Epithelial cell of esophagus (primary cell): ENCODE measurements at regions not wholly inside any gene's neighbourhood (a gene's known extent, or its start where the extent isn't known, plus 50 kb on each side); places are given as distances from the start of the nearest gene placed in this dataset.
A peak's percentile ranks its signal among the peaks of the same experiment; 100 is the strongest.

ENCODE experiments used
- DNase-seq: peaks from one replicate; pipeline ENCODE4 v3.0.0; 2010; ENCODE audit warnings: low read depth
- H3K4me3 ChIP-seq: 2 replicates; pipeline ENCODE4 v1.5.1; 2011; ENCODE audit warnings: mild to moderate bottlenecking, low read length, control low read depth
- TF ChIP-seq, protein P1 (sequence below): IDR thresholded peaks from 2 replicates; pipeline ENCODE4 v1.5.1; 2011; ENCODE audit warnings: low read depth, mild to moderate bottlenecking, low read length, control low read depth, inconsistent platforms; ENCODE audit not compliant: insufficient read depth; ENCODE audit errors: missing control alignments

- TF ChIP-seq, protein P1, sequence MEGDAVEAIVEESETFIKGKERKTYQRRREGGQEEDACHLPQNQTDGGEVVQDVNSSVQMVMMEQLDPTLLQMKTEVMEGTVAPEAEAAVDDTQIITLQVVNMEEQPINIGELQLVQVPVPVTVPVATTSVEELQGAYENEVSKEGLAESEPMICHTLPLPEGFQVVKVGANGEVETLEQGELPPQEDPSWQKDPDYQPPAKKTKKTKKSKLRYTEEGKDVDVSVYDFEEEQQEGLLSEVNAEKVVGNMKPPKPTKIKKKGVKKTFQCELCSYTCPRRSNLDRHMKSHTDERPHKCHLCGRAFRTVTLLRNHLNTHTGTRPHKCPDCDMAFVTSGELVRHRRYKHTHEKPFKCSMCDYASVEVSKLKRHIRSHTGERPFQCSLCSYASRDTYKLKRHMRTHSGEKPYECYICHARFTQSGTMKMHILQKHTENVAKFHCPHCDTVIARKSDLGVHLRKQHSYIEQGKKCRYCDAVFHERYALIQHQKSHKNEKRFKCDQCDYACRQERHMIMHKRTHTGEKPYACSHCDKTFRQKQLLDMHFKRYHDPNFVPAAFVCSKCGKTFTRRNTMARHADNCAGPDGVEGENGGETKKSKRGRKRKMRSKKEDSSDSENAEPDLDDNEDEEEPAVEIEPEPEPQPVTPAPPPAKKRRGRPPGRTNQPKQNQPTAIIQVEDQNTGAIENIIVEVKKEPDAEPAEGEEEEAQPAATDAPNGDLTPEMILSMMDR = no peak
- no peak for DNase-seq
- no peak overlapping the region for H3K4me3 ChIP-seq
Measured at GRCh38 chr1:61612602-61613001, 112.3 kb downstream of the TM2D1 start.

- DNase-seq = no peak
- no peak overlapping the region for H3K4me3 ChIP-seq
- TF ChIP-seq, protein P1 = no peak
Measured at GRCh38 chr1:61609040-61609439, 115.9 kb downstream of the TM2D1 start.

DNA sequence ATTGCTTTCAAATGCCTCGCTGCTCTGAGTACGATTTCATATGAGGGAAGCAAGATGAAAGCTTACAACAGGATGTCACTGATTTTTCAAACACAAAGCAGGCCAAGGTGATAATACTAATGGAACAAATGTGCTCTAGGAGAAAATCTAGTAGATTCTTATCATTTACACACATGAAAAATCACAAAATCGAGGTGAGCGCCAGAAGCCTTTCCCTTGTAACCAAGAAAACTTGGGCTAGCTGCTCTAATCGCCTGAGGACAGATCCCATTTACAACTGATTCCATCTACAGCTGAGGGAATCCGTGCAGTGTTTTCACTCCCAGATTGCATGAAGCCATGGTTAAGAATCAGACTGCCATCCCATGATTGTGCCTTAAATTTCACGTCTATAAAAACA, 117.5 kb downstream of the TM2D1 start:
- DNase-seq = no peak
- no peak overlapping the region for H3K4me3 ChIP-seq
- TF ChIP-seq, protein P1 = no peak

DNA sequence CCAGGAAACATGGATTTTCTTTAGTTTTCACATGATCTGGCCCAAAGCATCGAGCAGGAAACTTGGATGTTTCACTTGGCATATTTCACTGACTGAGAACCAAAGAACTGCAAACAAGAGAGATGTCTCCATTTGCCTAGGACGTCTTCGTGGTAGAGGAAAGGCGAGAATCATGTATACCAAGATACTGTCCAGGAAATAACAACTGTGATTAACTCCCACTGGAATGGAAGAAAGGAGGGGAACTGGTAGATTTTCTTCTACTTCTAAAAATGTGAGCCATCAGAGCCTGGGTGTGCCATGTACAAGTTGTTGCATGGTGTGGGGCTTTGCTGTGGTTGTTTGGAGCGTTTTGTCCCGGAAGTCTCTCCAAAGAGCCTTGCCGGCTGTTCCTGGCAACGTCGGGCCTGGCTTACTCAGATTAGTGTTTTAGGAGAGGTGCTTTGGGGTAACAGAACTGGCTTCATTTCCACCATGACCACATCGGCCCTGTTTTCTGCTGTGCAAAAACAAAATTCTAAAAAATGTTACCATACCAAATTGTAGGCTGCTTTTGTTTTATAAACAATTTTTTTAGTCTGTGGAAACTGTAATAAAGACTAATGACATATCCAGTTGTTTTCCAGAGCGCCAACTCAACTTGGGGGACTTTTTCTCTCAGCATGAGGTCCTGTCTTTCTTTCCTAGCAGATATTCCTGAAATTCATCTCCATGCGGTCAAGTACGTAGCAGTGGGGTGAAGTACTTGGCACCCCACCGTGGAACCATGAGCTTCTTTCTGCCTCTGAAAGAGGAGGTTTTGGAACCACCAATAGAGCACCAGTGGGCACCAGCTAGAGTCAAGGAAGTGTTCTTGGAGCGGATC, 118.3 kb downstream of the TM2D1 start:
- TF ChIP-seq, protein P1 = no peak
- H3K4me3 ChIP-seq = peak overlapping the region; percentile 6
- peak; percentile 94 for DNase-seq

DNA sequence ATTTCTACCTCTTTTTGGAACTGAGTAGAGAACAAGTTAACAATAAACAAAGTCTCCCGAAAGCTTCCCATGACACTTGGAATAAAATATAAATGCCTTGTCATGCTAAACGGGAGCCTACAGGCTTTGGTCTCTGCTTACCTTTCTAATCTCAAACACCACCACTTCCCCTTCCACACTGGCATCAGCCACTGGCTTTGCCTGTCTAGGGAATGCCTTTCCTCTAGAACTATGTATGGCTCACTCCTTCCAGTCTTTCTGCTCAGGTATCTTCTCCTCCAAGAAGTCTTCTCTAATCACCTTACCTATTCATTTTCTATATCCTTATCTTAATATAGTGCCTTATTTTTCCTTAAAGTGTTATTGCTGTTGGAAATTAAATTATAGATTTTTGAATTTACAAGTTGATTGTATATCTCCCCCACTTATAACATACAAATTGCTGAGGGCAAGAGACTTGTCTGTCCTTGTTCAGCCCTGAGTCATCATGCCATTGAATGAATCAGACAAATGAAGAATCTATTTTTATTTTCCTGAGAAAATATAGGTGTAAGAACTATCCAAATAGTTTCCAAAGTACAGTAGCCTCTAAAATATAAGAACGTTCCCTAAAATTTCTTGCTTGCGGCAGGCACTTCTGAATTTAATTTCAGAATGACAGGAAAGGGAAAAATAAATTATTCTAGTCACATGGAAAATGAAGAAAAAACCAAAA, 119.2 kb downstream of the TM2D1 start:
- TF ChIP-seq, protein P1 = no peak
- peak; percentile 90 for DNase-seq

DNA sequence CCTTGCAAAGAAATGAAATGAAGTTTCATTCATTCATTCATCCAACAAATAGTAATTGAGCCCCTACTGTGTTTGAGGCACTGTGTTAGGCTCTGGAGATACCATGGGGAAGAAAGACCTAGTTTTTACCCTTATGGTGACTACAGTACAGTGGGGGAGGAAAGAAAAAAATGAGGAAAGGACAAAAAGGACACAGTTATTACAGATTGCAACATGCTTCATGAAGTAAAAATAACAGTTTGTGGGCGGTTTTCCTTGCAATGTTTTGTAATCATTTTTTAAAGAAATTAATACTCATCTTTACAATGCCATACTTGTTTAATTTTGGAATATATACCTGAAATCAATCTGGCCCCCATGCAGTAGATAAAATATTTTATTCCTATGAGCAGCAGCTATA, 120.3 kb downstream of the TM2D1 start:
- no peak for DNase-seq
- TF ChIP-seq, protein P1 = no peak
- H3K4me3 ChIP-seq = no peak overlapping the region

More for the DNA sequence above, 119.2 kb downstream of the TM2D1 start:
- H3K4me3 ChIP-seq = peak overlapping the region; percentile 6
